ENCODE measurements at regions not wholly inside any gene's neighbourhood (a gene's known extent, or its start where the extent isn't known, plus 50 kb on each side); places are given as distances from the start of the nearest gene placed in this dataset.
A peak's percentile ranks its signal among the peaks of the same experiment; 100 is the strongest.
"Not testable (repeated sequence)": the region's sequence is repeated elsewhere in the genome, so short reads cannot be mapped to it uniquely, and the experiment has no call there.

DNA sequence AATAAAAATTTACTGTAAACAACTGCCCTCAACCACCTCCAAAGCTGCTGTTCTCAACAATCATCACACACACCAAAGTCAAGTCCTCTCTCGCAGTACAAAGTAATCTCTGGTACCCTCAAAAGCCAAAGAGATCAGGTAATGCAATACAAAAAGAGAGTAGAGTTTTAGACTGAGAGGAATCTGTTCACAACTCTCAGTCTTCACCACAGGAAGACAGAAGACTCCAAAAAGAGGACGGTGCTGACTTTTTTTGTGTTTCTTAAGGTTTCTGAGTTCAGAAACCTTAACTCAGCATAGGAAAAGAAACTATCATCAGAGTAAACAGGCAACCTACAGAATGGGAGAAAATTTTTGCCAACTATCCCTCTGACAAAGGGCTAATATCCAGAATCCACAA lies 1072.3 kb upstream of the DIAPH2 start:
- DNase-seq, result no peak

DNA sequence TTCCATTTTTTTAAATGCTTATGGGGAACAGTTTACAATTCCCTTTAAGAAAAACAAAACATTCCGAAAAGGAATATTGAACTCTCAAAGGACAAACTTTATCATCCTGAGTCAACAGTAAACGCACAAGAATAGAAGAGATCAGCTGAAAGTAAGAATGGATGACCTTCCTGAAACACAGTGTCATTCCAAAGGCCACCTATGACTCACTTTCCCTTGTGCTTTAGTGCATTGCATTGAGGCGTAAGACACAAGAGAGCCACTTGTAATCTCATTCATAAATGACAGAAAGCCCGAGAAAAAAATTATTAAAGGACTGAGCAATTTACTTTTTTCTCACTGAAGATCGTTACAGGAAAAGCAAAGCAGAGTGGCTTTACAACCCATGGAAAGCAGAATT lies 1062.4 kb upstream of the DIAPH2 start:
- DNase-seq, result no peak

- no peak for DNase-seq
These were observed 1057.9 kb upstream of the DIAPH2 start for GRCh38 chrX:95626748-95627147.

GRCh38 chrX:95628796-95629195 lies 1055.8 kb upstream of the DIAPH2 start:
- no peak for DNase-seq

- no peak for DNase-seq
These were observed 1054.9 kb upstream of the DIAPH2 start for GRCh38 chrX:95629737-95630136.

GRCh38 chrX:95640226-95640625 lies 1044.4 kb upstream of the DIAPH2 start:
- no peak for DNase-seq

GRCh38 chrX:95645738-95646137 lies 1038.9 kb upstream of the DIAPH2 start:
- no peak for DNase-seq

DNA sequence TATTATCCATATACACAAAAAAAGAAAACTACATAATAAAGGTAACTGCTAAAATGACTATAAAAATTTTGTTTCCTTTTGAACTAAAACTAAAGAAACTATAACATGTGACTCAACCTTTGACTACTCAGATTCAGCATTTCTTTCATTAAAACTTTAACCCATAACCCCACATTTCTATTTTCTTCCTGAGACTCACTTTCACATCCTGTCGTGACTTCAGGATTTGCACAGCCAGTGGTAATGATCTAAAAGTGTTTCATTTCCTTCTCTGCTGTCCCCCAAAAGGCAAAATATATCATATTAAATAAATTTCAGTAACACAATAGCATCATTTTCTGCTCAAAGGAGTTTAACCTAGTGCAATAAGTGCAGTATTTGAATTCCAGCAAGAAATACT lies 1022.4 kb upstream of the DIAPH2 start:
- DNase-seq, result no peak

- no peak for DNase-seq
These were observed 1018.6 kb upstream of the DIAPH2 start for GRCh38 chrX:95666056-95666455.

DNA sequence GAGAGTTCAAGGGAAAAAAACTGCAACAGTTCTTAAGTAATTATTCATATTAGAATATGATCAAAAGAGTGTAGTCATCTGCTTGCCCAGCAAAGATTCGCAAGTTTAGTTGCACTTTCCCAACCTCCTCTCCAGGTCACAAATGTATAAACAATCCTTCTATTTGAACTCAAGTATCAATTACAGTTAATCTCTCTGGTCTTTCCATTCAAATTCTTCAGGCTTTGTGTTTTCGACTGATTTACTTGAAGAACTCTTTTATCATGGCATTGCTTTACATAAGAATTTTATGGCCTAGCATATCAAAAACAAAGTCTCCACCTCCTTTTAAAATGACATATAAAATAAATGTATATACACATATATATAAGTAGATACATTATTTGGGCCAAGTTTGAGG lies 1009.6 kb upstream of the DIAPH2 start:
- DNase-seq, result no peak

DNA sequence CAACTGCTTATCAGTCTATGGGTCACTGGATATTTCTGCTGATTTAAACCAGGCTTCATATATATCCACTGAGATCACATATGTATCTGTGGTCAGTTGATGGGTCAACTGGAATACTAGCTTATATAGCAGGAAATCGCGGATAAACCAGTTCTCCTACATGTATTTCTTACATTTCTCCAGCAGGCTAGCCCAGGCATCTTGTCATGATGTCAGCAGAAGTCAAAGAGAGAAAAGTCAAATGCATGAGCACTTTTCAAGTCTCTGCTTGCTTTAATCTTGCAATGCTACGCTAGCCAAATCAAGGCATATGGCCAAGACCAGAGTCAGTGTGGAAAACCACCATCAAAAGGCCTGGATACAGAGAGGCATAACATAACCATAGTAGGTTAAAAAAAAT lies 1008.8 kb upstream of the DIAPH2 start:
- no peak for DNase-seq

GRCh38 chrX:95678679-95679078 lies 1006.0 kb upstream of the DIAPH2 start:
- no peak for DNase-seq

DNA sequence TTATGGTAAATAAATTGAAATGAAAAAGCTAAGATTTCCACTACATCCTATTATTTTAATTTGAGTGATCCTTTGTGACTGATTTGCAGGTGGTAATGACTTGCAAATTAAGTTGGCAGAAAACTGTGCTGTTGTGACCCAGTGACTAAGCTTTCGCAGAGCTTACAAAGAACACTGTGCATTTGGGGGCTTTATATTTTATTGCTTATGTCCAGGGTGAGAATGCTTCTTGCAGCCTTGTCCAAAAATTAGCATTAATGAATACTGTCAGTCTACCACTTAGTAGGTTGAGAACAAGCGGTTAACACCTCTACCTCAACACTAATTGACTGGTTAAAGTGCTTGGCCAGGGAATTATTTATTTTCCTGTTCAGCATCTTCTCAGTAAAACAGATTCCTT lies 991.3 kb upstream of the DIAPH2 start:
- no peak for DNase-seq

GRCh38 chrX:95703696-95704095 lies 980.9 kb upstream of the DIAPH2 start:
- DNase-seq, result peak; percentile 0

GRCh38 chrX:95716841-95717240 lies 967.8 kb upstream of the DIAPH2 start:
- no peak for DNase-seq

DNA sequence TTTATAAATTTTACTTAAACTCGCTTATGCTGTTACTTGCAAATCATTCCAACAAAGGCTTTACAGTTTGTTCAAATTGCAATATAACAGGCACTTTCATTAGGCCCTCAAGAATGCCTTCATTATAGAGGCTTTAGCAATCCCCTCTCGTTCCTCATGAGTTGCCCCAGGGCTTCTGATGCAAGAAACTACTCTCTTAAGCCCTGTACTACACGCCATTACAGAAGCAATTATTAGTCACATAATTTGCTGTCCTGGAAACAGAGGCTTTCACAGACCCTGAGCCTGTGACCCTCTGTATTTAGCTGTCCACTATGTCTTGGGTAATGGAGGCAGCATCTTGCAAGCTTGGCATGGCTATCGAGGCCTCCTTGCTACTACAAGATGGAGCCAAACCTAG lies 965.9 kb upstream of the DIAPH2 start:
- DNase-seq, result no peak

DNA sequence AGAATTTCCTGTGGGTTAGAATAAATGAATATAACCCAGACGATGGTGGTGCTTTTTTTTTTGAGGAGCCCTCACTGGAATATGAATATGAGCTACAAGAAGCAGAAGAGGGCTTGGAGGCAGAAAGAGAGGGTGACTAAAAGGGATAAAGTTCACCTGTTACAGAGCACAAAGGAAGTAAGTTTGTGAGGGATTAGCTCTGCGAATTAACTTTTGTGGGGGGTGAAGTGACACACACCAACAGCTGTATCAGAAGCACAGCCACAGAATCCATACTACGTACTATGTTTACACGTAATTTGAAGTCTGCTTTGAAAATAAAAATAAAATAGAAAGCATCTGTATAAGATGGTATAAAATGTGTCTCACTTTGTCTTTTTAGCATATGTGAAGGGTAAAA lies 963.6 kb upstream of the DIAPH2 start:
- no peak for DNase-seq

DNA sequence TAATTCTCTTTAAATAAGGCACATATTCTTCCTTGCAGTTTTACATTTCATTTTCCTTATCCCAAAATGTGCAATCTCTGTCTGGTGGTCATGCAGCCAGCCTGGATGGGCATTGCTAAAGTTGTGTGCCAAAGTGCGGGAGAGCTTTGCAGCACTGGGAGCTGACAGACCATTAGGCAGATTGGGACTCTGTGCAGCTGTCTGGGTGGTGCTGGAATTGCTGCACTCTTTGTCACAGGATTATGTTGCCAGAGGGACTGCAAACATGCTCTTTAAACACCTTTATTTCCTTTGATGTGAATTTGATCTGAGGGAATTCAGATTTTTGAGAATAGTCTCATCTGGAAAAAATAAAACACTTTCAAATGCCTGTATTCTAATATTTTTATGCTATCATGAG lies 956.2 kb upstream of the DIAPH2 start:
- no peak for DNase-seq

GRCh38 chrX:95729401-95729800 lies 955.2 kb upstream of the DIAPH2 start:
- DNase-seq, result no peak

DNA sequence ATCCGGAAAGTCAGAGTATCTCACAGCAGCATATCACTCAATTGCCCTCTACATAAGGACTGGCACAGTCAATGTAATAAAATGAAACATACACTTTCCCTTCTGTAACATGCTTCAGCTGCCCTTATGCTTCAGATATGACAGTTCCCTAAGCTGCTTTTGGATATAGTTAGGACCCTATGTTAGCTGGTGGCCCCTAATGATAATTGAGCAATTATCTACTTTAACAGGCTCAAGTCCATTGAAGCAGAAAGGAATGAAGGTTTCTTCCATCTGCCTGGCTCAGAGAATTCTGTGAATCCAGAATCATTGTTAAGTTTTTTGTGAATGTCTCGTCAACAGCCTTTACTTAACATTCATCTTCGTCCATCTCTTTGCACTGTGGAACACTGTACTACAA lies 951.2 kb upstream of the DIAPH2 start:
- DNase-seq, result no peak

DNA sequence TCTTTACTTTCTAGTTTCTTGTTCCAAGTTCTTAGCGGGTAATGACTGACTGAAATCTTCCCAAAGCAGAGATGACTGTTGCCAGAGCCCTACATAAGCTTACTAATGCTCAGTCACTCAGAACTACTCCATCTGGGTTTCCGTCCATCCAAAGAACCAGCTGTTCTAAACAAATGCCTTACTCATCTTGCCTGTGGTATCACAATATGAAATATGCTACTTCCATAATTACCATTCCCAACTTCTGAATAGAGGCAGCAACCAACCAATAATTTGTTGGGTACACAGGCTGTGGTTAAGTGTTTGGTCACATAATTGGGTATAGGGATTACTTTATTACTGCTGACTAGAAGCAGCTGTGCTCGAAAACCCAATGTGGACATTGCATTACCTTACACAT lies 930.2 kb upstream of the DIAPH2 start:
- DNase-seq, result no peak

- DNase-seq, result no peak
These were observed 924.3 kb upstream of the DIAPH2 start for GRCh38 chrX:95760356-95760755.

GRCh38 chrX:95762716-95763115 lies 921.9 kb upstream of the DIAPH2 start:
- DNase-seq, result no peak

GRCh38 chrX:95764972-95765451 lies 919.6 kb upstream of the DIAPH2 start:
- DNase-seq, result peak; percentile 11

DNA sequence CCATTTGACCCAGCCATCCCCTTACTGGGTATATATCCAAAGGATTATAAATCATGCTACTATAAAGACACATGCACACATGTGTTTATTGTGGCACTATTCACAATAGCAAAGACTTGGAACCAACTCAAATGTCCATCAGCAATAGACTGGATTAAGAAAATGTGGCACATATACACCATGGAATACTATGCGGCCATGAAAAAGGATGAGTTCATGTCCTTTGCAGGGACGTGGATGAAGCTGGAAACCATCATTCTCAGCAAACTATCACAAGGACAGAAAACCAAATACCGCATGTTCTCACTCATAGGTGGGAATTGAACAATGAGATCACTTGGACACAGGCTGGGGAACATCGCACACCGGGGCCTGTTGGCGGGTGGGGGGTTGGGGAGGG lies 913.4 kb upstream of the DIAPH2 start:
- DNase-seq, result not testable (repeated sequence)

DNA sequence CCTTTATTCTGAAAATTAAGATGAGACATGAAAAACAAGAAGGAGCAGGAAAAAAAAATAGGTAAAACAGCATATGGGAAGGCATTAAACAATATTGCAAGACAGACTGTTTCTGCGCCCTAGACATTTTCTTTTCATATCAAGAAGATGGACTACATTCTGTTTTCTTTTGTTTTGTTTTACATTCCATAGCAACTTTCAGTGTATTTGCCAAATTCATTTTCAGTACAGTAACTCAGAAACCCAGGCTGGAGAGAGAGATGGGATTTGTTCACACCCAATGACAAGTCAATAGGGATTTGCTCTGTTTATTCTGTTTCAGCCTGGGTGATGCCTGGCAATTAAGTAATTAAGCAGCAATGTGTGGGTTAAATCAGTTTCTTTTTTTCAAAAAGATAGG lies 892.8 kb upstream of the DIAPH2 start:
- DNase-seq, result no peak

Measured in fibroblast of upper back skin (primary cell).